Activated CD4-positive, alpha-beta T cell treated with anti-CD3 and anti-CD28 coated beads, Interleukin-2, amount 50 U/mL, for 48 hours (primary cell): ENCODE measurements at regions not wholly inside any gene's neighbourhood (a gene's known extent, or its start where the extent isn't known, plus 50 kb on each side); places are given as distances from the start of the nearest gene placed in this dataset.
"Not testable (repeated sequence)": the region's sequence is repeated elsewhere in the genome, so short reads cannot be mapped to it uniquely, and the experiment has no call there.

ENCODE experiments used
- DNase-seq, 2 experiments: peaks; one replicate each; pipeline ENCODE4 v3.0.0-alpha.2; 2020

DNA sequence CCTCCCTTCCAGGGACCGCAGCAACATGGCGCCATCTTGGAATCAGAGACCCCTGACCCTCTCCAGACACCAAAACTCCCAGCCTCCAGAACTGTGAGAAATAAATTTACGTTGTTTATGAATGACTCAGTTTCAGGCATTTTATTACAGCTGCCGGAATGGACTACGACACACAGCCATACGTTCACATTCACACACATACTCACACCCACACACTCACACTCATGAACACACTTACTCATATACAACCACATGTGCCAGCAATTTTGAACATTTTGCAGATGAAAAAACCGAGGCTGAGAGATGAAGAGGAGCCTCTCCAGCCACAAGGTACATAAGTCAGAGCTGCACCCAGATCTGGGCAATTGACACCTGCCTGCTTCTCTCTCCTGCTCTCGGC lies 151.0 kb upstream of the RAB4A start:
- no peak for DNase-seq

DNA sequence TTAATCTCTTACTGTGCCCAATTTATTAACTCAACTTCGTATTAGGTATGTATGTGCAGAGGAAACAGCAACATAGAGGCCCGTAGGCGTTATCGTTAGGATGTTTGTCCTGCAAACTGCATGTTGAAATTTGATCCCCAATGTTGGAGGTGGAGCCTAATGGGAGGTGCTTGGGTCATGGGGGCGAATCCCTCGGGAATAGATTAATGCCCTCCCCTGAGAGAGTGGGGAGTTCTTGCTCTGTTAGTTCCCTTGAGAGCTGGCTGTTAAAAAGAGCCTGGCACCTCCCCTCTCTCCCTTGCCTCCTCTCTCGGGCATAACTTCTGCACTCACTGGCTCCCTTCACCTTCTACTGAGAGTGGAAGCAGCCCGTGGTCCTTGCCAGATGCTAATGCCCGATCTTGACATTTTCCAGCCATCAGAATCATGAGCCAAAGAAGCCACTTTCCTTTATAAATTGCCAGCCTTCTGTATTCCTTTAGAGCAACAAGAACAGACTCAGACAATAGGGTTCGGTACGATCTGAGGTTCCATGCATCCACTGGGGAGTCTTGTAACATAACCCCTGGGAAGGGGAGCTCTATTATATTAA lies 149.0 kb upstream of the RAB4A start:
- DNase-seq = no peak

DNA sequence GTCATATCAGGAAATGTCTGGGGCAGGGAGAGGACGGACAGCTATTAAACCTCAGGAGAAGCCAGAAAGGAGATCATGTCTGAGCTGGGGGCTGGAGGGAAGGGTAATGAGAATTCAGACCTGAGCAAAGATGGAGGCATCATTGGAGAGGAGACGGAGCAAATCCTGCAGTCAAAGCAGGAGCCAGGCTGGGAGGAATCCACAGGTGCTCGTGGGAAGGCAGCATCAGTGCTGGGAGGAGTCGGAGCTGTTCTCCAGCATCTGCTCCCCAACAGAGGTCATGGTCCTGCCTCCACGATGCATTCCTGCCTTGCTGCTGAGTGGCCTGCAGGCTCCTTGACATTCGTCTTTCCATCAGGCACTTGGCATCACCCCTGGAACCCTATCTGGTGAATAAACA lies 148.3 kb upstream of the RAB4A start:
- DNase-seq = no peak

- no peak for DNase-seq
Measured at GRCh38 chr1:229124116-229124515, 146.8 kb upstream of the RAB4A start.

GRCh38 chr1:229124520-229125124 lies 146.3 kb upstream of the RAB4A start:
- DNase-seq = no peak

DNA sequence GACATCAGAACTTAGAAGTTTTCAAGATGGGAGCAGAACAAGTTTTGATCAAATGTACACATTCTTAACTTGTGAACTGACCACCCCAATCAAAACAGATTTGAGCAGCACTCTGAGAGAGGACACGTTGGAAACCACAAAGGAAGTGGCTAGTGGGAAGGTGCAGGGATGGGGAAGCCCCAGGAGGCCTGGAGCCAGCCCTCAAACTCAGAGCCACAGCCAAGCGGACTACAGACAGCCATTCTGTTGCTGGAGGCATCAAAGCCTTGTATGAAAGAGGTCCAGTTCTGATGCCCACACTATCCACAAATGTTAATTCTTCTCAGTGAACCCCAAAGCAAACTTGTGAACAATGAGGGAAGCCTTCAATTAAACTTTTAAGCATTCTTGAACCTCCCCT lies 143.6 kb upstream of the RAB4A start:
- DNase-seq = peak; percentile 35 to 55

DNA sequence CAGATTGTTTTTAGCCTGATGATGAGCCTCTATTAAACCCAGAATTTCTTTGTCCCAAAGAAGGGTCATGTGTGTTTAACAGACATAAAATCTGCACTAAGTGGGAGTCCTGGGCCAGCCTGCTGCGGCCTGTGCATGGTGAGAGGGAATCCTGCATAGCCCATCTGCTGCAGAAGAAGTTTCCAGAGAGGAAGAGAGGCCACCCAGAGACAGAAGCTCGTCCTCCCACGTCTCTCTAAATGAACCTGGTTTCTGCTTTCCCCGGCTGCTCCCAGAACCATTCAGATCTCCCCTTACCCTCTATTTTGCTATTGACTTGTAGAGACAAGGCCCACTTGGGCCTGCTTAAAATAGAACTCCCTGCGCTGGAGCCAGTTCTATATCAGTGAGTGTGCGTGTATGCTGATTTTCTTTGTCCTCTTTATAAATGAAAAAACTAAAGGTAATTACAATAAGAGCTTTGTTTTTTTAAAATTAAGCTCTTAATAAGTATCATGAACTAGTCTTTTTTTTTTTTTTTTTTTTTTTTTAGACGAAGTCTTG lies 142.8 kb upstream of the RAB4A start:
- DNase-seq = no peak

DNA sequence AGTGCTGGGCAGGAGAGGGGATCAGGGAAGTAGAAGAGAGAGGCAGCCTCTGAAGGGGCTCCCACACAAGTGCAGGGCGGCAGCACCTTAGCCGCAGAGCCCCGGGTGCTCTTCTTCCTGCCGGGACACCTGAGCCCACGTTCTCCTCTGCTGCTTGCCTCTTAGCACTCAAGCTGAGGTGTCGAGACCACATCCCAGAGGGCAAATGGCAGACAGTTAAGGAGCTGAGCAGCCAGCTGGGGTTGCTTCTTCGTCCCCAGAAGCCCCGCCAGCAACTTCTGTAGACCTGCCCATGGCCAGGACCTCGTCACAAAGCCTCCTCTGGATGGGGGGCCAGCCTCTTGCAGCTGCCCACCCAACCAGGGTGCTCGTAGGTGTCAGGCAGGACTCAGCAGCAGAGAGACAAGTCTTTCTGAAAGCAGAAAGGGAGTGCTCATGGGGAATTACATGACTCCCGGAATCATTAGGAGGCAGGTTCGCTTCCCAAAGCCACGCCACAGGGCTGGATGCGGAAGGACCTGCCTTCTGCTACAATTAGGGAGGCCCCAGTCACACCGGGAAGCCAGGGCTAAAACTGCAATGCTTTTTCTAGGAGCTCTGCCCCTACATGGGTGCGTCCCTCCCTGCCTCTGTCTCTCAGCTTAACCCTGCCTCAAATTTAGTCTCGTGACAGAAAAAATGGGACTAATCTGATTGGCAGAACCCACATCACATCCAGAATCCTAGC lies 141.4 kb upstream of the RAB4A start:
- no peak for DNase-seq

- DNase-seq = peak in 1 of 2 experiments; percentile 4
Measured at GRCh38 chr1:229130028-229130668, 140.8 kb upstream of the RAB4A start.

DNA sequence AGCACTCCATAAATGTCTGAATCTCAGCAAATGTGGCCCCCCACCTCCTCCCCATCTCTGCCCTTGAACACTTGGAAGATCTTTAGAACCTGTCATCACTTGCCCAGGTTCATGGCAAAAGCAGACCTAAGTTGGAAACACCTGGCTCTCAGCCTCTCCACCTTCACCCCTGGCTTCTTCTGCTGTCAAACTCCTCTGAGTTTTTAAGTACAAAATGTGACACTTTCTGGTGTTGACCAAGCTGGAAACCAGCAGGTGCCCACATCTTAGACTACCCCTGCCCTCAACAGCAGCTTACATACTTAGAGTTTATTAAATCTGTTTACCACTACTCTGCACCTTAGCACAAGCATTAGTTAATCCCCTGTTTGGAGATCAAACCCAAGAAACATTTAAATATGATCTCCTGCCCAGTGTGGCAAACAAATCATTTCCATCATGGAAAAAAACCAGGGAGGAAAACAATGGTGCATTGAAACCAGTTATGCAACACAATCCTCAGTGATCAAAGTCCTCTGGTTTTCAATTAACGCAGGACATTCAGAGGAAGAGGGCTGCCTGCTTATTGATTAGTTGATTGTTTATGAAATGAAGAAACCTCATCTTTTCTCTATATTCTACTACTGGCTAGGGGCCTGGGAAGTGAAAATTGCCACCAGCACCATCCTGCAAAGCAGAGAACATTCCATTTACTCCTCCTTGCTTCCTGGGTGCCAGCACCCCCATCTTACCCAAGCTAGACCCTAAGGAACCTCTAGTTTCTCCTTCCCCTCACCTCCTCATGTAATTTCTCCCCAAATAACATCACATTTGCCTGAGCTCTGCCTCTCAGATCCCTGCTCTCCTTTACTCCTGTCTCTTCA lies 139.4 kb upstream of the RAB4A start:
- DNase-seq = no peak

GRCh38 chr1:229132106-229132443 lies 138.8 kb upstream of the RAB4A start:
- DNase-seq = no peak

GRCh38 chr1:229132706-229133105 lies 138.2 kb upstream of the RAB4A start:
- DNase-seq = no peak

DNA sequence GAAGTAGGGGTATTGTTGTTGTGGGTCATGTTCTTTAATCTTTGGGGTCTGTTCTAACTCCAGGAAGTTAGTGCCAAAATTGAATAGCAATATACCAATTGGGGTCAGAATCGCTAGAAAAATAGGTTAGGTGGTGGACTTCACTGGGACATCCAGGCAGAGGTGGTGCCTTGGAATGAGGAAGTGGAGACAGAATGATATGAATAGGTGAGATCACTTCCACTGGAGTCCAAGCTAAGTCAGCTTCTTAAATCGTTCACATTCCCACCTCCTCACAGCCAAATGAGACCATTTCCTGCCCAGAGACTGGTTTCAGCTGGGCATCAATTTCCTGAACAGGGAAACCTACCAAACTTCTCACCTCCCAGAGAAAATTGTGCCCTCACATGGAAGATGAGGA lies 137.8 kb upstream of the RAB4A start:
- DNase-seq = no peak

DNA sequence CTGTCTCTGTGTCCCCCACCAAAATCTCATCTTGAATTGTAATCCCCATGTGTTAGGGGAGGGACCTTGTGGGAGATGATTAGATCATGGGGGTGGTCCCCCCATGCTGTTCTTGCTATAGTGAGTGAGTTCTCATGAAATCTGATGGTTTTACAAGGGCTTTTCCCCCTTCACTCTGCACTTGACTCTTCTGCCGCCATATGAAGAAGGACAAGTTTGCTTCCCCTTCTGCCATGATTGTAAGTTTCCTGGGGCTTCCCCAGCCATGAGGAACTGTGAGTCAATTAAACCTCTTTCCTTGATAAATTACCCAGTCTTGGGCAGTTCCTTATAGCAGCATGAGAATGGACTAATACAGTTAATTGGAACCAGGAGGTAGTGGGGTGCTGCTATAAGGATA lies 137.1 kb upstream of the RAB4A start:
- no peak for DNase-seq

DNA sequence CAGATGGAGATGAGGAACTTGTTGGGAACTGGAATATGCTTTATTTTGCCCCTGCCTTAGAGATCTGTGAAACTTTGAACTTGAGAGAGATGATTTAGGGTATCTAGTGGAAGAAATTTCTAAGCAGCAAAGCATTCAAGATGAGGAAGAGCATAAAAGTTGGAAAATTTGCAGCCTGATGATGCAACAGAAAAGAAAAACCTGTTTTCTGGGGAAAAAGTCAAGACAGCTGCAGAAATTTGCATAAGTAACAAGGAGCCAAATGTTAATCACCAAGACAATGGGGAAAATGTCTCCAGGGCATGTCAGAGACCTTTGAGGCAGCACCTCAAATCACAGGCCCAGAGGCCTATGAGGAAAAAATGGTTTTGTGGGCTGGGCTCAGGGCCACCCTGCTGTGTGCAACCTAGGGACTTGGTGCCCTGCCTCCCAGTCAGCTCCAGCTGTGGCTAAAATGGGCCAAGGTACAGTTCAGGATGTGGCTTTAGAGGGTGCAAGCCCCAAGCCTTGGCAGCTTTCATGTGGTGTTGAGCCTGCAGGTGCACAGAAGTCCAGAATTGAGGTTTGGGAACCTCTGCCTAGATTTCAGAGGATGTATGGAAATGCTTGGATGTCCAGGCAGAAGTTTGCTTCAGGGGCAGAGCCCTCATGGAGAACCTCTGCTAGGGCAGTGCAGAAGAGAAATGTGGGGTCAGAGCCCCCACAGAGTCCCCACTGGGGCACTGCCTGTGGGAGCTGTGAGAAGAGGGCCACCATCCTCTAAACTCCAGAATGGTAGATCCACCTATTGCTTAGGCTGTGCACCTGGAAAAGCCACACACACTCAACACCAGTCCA lies 136.3 kb upstream of the RAB4A start:
- DNase-seq = not testable (repeated sequence)

GRCh38 chr1:229135773-229136172 lies 135.1 kb upstream of the RAB4A start:
- no peak for DNase-seq

DNA sequence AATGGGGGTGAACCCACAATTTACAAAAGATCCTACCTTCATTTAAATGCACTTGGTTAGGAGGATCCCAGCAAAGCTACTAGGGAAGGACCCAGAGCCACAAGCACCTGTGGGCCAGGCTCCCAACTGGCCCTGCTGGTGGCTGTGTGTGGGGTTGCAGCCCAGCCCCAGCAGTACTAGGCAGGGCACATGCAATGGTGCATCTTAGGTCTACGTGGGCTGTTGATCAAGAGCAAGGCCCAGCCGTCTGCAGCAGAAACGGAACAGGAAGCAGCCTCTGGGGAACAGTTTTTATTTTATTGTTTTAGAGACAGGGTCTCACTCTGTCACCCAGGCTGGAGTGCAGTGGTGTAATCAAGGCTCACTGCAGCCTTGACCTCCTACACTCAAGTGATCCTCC lies 134.1 kb upstream of the RAB4A start:
- DNase-seq = no peak

DNA sequence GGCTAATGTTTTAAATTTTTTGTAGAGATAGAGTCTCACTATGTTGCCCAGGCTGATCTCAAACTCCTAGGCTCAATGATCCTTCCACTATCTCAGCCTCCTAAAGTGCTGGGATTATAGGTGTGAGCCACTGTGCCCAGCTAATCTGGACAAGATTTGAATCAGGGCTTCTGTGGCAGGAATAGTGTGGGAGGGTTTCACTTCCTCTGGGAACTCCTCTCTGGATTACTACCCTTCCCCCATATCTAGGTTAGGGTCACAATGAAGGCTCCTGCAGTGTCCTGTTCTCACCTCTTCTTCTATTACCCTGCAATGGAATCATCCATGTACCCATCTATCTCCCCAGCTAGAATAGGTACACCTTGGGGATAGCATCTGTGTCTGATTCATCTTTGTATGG lies 133.6 kb upstream of the RAB4A start:
- DNase-seq = no peak

- no peak for DNase-seq
Measured at GRCh38 chr1:229138058-229138457, 132.9 kb upstream of the RAB4A start.

DNA sequence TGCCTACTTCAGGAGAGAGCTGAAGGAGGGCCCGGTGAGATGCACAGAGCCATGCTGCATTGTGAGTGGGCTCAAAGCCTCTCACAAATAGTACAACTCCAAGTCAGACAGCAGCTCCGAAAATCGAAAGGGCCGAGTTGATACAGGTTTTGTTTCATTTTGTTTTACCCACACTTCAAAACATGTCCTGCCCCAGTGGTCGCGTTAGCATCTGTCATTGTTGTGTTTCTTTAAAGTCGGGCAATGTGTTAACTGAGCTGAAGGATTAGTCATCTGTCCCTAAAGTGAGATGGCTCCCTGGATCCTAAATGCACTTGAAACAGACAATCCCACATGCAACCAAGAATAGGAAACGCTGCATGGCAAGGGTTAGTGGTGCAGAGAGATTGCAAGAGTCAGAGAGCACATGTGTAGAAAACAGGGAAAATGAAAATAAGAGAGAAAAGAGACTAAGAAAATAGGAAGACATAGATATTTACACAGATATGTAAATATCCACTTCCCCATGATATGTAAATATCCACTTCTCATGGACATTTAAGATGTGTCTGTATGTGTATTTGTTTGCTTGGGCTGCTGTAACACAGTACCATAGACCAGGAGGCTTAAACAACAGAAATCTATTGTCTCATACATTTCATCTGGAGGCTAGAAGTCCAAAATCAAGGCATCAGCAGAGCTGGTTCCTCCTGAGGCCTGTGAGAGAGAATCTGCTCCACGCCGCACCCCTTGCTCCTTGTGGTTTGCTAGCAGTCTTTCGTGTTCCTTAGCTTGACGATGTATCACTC lies 131.4 kb upstream of the RAB4A start:
- peak in 1 of 2 experiments; percentile 34 for DNase-seq

- DNase-seq = no peak
Measured at GRCh38 chr1:229140119-229140396, 130.9 kb upstream of the RAB4A start.
